H1 (cell line): ENCODE measurements at regions not wholly inside any gene's neighbourhood (a gene's known extent, or its start where the extent isn't known, plus 50 kb on each side); places are given as distances from the start of the nearest gene placed in this dataset.

ENCODE experiments used
- CEBPB ChIP-seq: IDR thresholded peaks from 2 replicates; pipeline ENCODE4 v1.6.1; 2012; ENCODE audit warnings: low read depth, low read length
- CHD2 ChIP-seq: IDR thresholded peaks from 2 replicates; pipeline ENCODE4 v1.6.1; 2012; ENCODE audit warnings: low read length, improper control_type of control experiment
- CHD7 ChIP-seq: fragments of 300-600 bp; sonication (generic); IDR thresholded peaks from 2 replicates; pipeline ENCODE4 v1.7.1; 2012; ENCODE audit warnings: low read length, moderate library complexity, mild to moderate bottlenecking, inconsistent platforms; ENCODE audit not compliant: insufficient replicate concordance
- KDM4A ChIP-seq: IDR thresholded peaks from one replicate; pipeline ENCODE4 v1.7.1; 2012; ENCODE audit warnings: low read depth, mild to moderate bottlenecking, moderate library complexity, low read length, inconsistent platforms; ENCODE audit not compliant: severe bottlenecking
- PHF8 ChIP-seq: fragments of 200-600 bp; sonication (generic); conservative IDR thresholded peaks from 2 replicates; pipeline ENCODE4 v1.7.1; 2012; ENCODE audit warnings: low read depth, mild to moderate bottlenecking, inconsistent platforms, low read length, moderate library complexity
- RXRA ChIP-seq: IDR thresholded peaks from 2 replicates; pipeline ENCODE4 v1.6.1; 2011; ENCODE audit warnings: low read depth, mild to moderate bottlenecking, low read length, moderate library complexity; ENCODE audit not compliant: insufficient read depth
- SIX5 ChIP-seq: IDR thresholded peaks from 2 replicates; pipeline ENCODE4 v1.6.1; 2011; ENCODE audit warnings: mild to moderate bottlenecking, low read depth, low read length

GRCh38 chrX:6679550-6679949, 144.6 kb upstream of the VCX3A start (continued):
- TF ChIP-seq CHD7: no peak
- no peak for TF ChIP-seq RXRA
- TF ChIP-seq SIX5: no peak
- no peak for TF ChIP-seq PHF8
- no peak for TF ChIP-seq CHD2
- no peak for TF ChIP-seq CEBPB
- no peak for TF ChIP-seq KDM4A
